ENCODE measurements at regions not wholly inside any gene's neighbourhood (a gene's known extent, or its start where the extent isn't known, plus 50 kb on each side); places are given as distances from the start of the nearest gene placed in this dataset.

DNA sequence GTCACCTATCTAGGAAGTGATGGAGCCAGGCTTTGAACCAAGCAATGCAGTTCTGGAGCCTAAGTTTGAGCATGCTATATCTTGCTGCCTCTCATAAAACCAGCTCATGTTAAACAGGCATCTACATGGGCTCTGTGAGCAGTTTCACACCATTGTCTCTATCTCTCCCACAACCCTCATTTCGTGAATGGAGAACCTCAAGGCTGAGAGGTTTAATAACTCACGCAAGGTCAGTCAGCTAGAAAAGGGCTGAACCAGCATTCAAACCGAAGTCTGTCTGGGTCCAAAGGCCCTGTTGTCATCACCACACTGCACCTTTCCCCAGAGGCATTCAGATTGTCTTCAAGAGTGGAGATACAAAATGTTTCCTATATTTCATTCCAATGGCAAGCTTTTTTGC lies 369.2 kb downstream of the MID1IP1 start:
- no peaks in the 10 kb centered on the region for H3K9me3 ChIP-seq (ENCODE audit: control insufficient read depth, low read depth, low read length)
- FAIRE-seq (no peak), DNase-seq (ENCODE audit: low read depth, low spot score) (no peak)
- H3K79me2 ChIP-seq (ENCODE audit: control insufficient read depth, insufficient read depth, low read length), result no peaks in the 10 kb centered on the region
- no peaks in the 10 kb centered on the region for H3K4me1 ChIP-seq (ENCODE audit: control insufficient read depth, extremely low read depth, insufficient read depth, low read length)
- no peak overlapping the region for H2AFZ ChIP-seq (ENCODE audit: control insufficient read depth, low read length)
- H3K27me3 ChIP-seq (ENCODE audit: control insufficient read depth, extremely low read depth, insufficient read depth, low read length), result peaks cover 6% of the 10 kb centered on the region
- no peaks in the 10 kb centered on the region for H3K9me1 ChIP-seq (ENCODE audit: control insufficient read depth, extremely low read depth, insufficient read depth, low read length)
- no peak overlapping the region for H3K4me3 ChIP-seq (ENCODE audit: control insufficient read depth in 2 of 3, extremely low read depth in 1 of 3, insufficient read depth in 2 of 3, low read depth in 1 of 3, low read length in 3 of 3)
- no peaks in the 10 kb centered on the region for H3K36me3 ChIP-seq (ENCODE audit: control insufficient read depth in 2 of 2, extremely low read depth in 1 of 2, insufficient read depth in 2 of 2, low read length in 2 of 2)
- H3K9ac ChIP-seq (ENCODE audit: control insufficient read depth, extremely low read depth, insufficient read depth, low read length), result no peak overlapping the region
- H3K27ac ChIP-seq (ENCODE audit: control insufficient read depth, insufficient read depth, low read length), result no peak overlapping the region
- dilution Hi-C loops (cut with MboI; ENCODE audit: extremely low pct_ligation_motif_present, low sequenced_read_pairs), result no loop called here
- H4K20me1 ChIP-seq (ENCODE audit: control insufficient read depth, extremely low read depth, insufficient read depth, low read length), result no peaks in the 10 kb centered on the region
- no peak overlapping the region for H3K4me2 ChIP-seq (ENCODE audit: control insufficient read depth, extremely low read depth, insufficient read depth, low read depth, low read length)
- TF ChIP-seq, protein P1, sequence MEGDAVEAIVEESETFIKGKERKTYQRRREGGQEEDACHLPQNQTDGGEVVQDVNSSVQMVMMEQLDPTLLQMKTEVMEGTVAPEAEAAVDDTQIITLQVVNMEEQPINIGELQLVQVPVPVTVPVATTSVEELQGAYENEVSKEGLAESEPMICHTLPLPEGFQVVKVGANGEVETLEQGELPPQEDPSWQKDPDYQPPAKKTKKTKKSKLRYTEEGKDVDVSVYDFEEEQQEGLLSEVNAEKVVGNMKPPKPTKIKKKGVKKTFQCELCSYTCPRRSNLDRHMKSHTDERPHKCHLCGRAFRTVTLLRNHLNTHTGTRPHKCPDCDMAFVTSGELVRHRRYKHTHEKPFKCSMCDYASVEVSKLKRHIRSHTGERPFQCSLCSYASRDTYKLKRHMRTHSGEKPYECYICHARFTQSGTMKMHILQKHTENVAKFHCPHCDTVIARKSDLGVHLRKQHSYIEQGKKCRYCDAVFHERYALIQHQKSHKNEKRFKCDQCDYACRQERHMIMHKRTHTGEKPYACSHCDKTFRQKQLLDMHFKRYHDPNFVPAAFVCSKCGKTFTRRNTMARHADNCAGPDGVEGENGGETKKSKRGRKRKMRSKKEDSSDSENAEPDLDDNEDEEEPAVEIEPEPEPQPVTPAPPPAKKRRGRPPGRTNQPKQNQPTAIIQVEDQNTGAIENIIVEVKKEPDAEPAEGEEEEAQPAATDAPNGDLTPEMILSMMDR (optimal IDR thresholded peaks at IDR 0.05 in 1 of 3, IDR thresholded peaks at IDR 0.05 in 1 of 3, conservative IDR thresholded peaks at IDR 0.05 in 1 of 3; ENCODE audit: extremely low read depth in 1 of 3, insufficient read depth in 2 of 3, low read length in 3 of 3), result no peak
- TF ChIP-seq EZH2 (IDR thresholded peaks at IDR 0.05; ENCODE audit: low read length), result no peak

- Histone ChIP-seq H4K20me1 (ENCODE audit: control insufficient read depth, extremely low read depth, insufficient read depth, low read length) (no peaks in the 10 kb centered on the region), H3K4me1 (ENCODE audit: control insufficient read depth, extremely low read depth, insufficient read depth, low read length) (no peaks in the 10 kb centered on the region), H3K27ac (ENCODE audit: control insufficient read depth, insufficient read depth, low read length) (no peak overlapping the region), H3K79me2 (ENCODE audit: control insufficient read depth, insufficient read depth, low read length) (no peaks in the 10 kb centered on the region), H2AFZ (ENCODE audit: control insufficient read depth, low read length) (no peak overlapping the region), H3K27me3 (ENCODE audit: control insufficient read depth, extremely low read depth, insufficient read depth, low read length) (peaks cover 6% of the 10 kb centered on the region), H3K4me2 (ENCODE audit: control insufficient read depth, extremely low read depth, insufficient read depth, low read depth, low read length) (no peak overlapping the region), H3K36me3 (ENCODE audit: control insufficient read depth in 2 of 2, extremely low read depth in 1 of 2, insufficient read depth in 2 of 2, low read length in 2 of 2) (no peaks in the 10 kb centered on the region), H3K9me3 (ENCODE audit: control insufficient read depth, low read depth, low read length) (no peaks in the 10 kb centered on the region), H3K4me3 (ENCODE audit: control insufficient read depth in 2 of 3, extremely low read depth in 1 of 3, insufficient read depth in 2 of 3, low read depth in 1 of 3, low read length in 3 of 3) (no peak overlapping the region), H3K9me1 (ENCODE audit: control insufficient read depth, extremely low read depth, insufficient read depth, low read length) (no peaks in the 10 kb centered on the region), H3K9ac (ENCODE audit: control insufficient read depth, extremely low read depth, insufficient read depth, low read length) (no peak overlapping the region)
- FAIRE-seq (no peak), DNase-seq (ENCODE audit: low read depth, low spot score) (no peak)
- TF ChIP-seq, protein P1 (optimal IDR thresholded peaks at IDR 0.05 in 1 of 3, IDR thresholded peaks at IDR 0.05 in 1 of 3, conservative IDR thresholded peaks at IDR 0.05 in 1 of 3; ENCODE audit: extremely low read depth in 1 of 3, insufficient read depth in 2 of 3, low read length in 3 of 3), result no peak
- TF ChIP-seq EZH2 (IDR thresholded peaks at IDR 0.05; ENCODE audit: low read length), result no peak
- dilution Hi-C loops (cut with MboI; ENCODE audit: extremely low pct_ligation_motif_present, low sequenced_read_pairs), result no loop called here
These were observed 370.4 kb downstream of the MID1IP1 start for GRCh38 chrX:39171686-39172085.

Measured in keratinocyte (primary cell).